ENCODE measurements at regions not wholly inside any gene's neighbourhood (a gene's known extent, or its start where the extent isn't known, plus 50 kb on each side); places are given as distances from the start of the nearest gene placed in this dataset.

GRCh38 chrX:115939636-115940160 lies 230.8 kb upstream of the AGTR2 start (continued):
- TF ChIP-seq, protein P1, sequence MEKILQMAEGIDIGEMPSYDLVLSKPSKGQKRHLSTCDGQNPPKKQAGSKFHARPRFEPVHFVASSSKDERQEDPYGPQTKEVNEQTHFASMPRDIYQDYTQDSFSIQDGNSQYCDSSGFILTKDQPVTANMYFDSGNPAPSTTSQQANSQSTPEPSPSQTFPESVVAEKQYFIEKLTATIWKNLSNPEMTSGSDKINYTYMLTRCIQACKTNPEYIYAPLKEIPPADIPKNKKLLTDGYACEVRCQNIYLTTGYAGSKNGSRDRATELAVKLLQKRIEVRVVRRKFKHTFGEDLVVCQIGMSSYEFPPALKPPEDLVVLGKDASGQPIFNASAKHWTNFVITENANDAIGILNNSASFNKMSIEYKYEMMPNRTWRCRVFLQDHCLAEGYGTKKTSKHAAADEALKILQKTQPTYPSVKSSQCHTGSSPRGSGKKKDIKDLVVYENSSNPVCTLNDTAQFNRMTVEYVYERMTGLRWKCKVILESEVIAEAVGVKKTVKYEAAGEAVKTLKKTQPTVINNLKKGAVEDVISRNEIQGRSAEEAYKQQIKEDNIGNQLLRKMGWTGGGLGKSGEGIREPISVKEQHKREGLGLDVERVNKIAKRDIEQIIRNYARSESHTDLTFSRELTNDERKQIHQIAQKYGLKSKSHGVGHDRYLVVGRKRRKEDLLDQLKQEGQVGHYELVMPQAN (conservative IDR thresholded peaks at IDR 0.05): no peak
- no peak for TF ChIP-seq ZSCAN29 (IDR thresholded peaks at IDR 0.05)
- TF ChIP-seq ZBTB4 (CRISPR knock-in tag; IDR thresholded peaks at IDR 0.05): no peak
- TF ChIP-seq HSF1 (IDR thresholded peaks at IDR 0.05; ENCODE audit: low read depth, low read length): no peak
- TF ChIP-seq WRNIP1 (IDR thresholded peaks at IDR 0.05; ENCODE audit: borderline replicate concordance, low read depth, low read length): no peak
- no peak for TF ChIP-seq HDAC6 (IDR thresholded peaks at IDR 0.05; ENCODE audit: unreplicated experiment)
- TF ChIP-seq, protein P2, sequence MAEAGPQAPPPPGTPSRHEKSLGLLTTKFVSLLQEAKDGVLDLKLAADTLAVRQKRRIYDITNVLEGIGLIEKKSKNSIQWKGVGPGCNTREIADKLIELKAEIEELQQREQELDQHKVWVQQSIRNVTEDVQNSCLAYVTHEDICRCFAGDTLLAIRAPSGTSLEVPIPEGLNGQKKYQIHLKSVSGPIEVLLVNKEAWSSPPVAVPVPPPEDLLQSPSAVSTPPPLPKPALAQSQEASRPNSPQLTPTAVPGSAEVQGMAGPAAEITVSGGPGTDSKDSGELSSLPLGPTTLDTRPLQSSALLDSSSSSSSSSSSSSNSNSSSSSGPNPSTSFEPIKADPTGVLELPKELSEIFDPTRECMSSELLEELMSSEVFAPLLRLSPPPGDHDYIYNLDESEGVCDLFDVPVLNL (IDR thresholded peaks at IDR 0.05; ENCODE audit: low read depth, low read length): no peak
- TF ChIP-seq FOXM1 (IDR thresholded peaks at IDR 0.05; ENCODE audit: low read depth, low read length): no peak
- TF ChIP-seq RCOR1 (conservative IDR thresholded peaks at IDR 0.05; ENCODE audit: low read depth, low read length): no peak
- TF ChIP-seq BCLAF1 (IDR thresholded peaks at IDR 0.05): no peak
- TF ChIP-seq GABPA (IDR thresholded peaks at IDR 0.05; ENCODE audit: low read depth): no peak

Data from GM12878 (cell line).